Neural progenitor cell (in vitro differentiated cells): ENCODE measurements at regions not wholly inside any gene's neighbourhood (a gene's known extent, or its start where the extent isn't known, plus 50 kb on each side); places are given as distances from the start of the nearest gene placed in this dataset.

Experiments used
- DNase-seq: peaks from one replicate; pipeline ENCODE4 v3.0.0-alpha.2; 2016; ENCODE audit warnings: low spot score
- H2AFZ ChIP-seq: fragments of 200-600 bp; sonication (generic); replicated peaks from 2 replicates; pipeline ENCODE4 v1.6.1; 2016; ENCODE audit warnings: antibody characterized with exemption
- H3F3A ChIP-seq: fragments of 200-600 bp; sonication (generic); 2 replicates; pipeline ENCODE4 v1.6.1; 2016; ENCODE audit warnings: antibody characterized with exemption, low read depth
- H3K27ac ChIP-seq: fragments of 200-600 bp; sonication (generic); 2 replicates; pipeline ENCODE4 v1.5.1; 2016; ENCODE audit warnings: mild to moderate bottlenecking
- H3K27me3 ChIP-seq: fragments of 200-600 bp; sonication (generic); 2 replicates; pipeline ENCODE4 v1.6.1; 2016; ENCODE audit warnings: mild to moderate bottlenecking, moderate library complexity
- H3K36me3 ChIP-seq: fragments of 200-600 bp; sonication (generic); 2 replicates; pipeline ENCODE4 v1.5.1; 2016
- H3K4me1 ChIP-seq: fragments of 200-600 bp; sonication (generic); 2 replicates; pipeline ENCODE4 v1.6.1; 2016; ENCODE audit warnings: mixed run types
- H3K4me2 ChIP-seq: fragments of 200-600 bp; sonication (generic); 2 replicates; pipeline ENCODE4 v1.6.1; 2016
- H3K4me3 ChIP-seq: fragments of 200-600 bp; sonication (generic); 2 replicates; pipeline ENCODE4 v1.5.1; 2016
- H3K79me2 ChIP-seq: fragments of 200-600 bp; sonication (generic); 2 replicates; pipeline ENCODE4 v1.6.1; 2016; ENCODE audit warnings: low read depth
- H3K9ac ChIP-seq: fragments of 200-600 bp; sonication (generic); 2 replicates; pipeline ENCODE4 v1.6.1; 2016
- H3K9me3 ChIP-seq: fragments of 200-600 bp; sonication (generic); 2 replicates; pipeline ENCODE4 v1.5.1; 2016; ENCODE audit warnings: low read depth
- H4K20me1 ChIP-seq: fragments of 200-600 bp; sonication (generic); 2 replicates; pipeline ENCODE4 v1.6.1; 2016; ENCODE audit warnings: low read depth
- H3K27ac Mint-ChIP-seq: 3 replicates; pipeline ENCODE4 v1.8.0; 2021; ENCODE audit warnings: mixed read lengths
- H3K27me3 Mint-ChIP-seq: 2 replicates; pipeline ENCODE4 v1.8.0; 2022; ENCODE audit warnings: low read depth, mild to moderate bottlenecking, inconsistent platforms, moderate library complexity, mixed read lengths; ENCODE audit not compliant: insufficient read depth
- H3K36me3 Mint-ChIP-seq: 3 replicates; pipeline ENCODE4 v1.8.0; 2021; ENCODE audit warnings: mixed read lengths
- H3K4me1 Mint-ChIP-seq: 3 replicates; pipeline ENCODE4 v1.8.0; 2021; ENCODE audit warnings: mixed read lengths
- H3K4me3 Mint-ChIP-seq: 3 replicates; pipeline ENCODE4 v1.8.0; 2021; ENCODE audit warnings: mild to moderate bottlenecking, moderate library complexity, mixed read lengths
- H3K9me3 Mint-ChIP-seq: 3 replicates; pipeline ENCODE4 v1.8.0; 2020; ENCODE audit warnings: mixed read lengths
- CTCF ChIP-seq: fragments of 200-600 bp; sonication (generic); IDR thresholded peaks from 2 replicates; pipeline ENCODE4 v1.5.1; 2017; ENCODE audit warnings: antibody characterized with exemption, mild to moderate bottlenecking
- EZH2 ChIP-seq: fragments of 200-600 bp; sonication (generic); IDR thresholded peaks from 2 replicates; pipeline ENCODE4 v1.6.1; 2017; ENCODE audit warnings: antibody characterized with exemption, mild to moderate bottlenecking, moderate library complexity
- EZH2phosphoT487 ChIP-seq: fragments of 200-600 bp; sonication (generic); IDR thresholded peaks from 2 replicates; pipeline ENCODE4 v1.6.1; 2017; ENCODE audit warnings: antibody characterized with exemption

DNA sequence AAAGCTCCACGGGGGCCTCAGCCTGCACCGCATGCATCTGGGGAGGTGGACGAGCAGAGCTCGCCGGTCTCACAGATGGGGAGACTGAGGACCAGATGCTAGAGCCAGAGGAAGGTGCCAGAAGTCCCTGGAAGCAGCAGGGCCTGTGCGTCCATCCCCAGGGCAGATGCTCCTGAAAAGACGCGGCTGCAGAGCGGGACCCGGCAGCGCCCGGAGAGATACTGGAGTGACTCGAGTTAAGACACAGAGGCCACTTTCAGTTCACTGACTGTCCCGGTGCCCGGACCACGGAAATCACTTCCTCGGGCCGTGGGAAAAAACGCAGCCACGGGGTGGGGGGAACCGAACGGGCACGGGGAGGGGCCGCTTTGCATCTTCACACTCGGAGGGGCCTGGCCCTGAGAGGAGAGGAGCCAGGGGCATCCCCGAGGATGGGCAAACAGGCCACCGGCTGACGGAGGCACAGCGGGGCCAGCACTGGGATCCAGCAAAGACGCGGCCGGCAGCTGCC is 85.4 kb downstream of the FOXL3 start:
- DNase-seq = no peak
- H3K27me3 Mint-ChIP-seq = peaks cover 16% of the 10 kb centered on the region

GRCh38 chr7:375901-376305 is 85.9 kb downstream of the FOXL3 start:
- Histone ChIP-seq H3F3A (peaks cover 21% of the 10 kb centered on the region), H3K79me2 (no peaks in the 10 kb centered on the region), H3K27me3 (peaks cover 22% of the 10 kb centered on the region), H4K20me1 (no peaks in the 10 kb centered on the region), H3K9me3 (no peaks in the 10 kb centered on the region), H3K4me2 (no peak overlapping the region), H2AFZ (no peak overlapping the region), H3K9ac (no peak overlapping the region), H3K4me3 (no peak overlapping the region), H3K27ac (no peak overlapping the region), H3K4me1 (peaks cover 28% of the 10 kb centered on the region), H3K36me3 (no peaks in the 10 kb centered on the region)
- Mint-ChIP-seq H3K27me3 (peaks cover 16% of the 10 kb centered on the region), H3K27ac (no peak overlapping the region), H3K4me3 (no peak overlapping the region), H3K4me1 (peaks cover 28% of the 10 kb centered on the region), H3K36me3 (no peaks in the 10 kb centered on the region), H3K9me3 (no peaks in the 10 kb centered on the region)
- TF ChIP-seq EZH2 (no peak), EZH2phosphoT487 (no peak), CTCF (no peak)
- DNase-seq = no peak

More for the DNA sequence above, 85.4 kb downstream of the FOXL3 start:
- no peak overlapping the region for H3K27ac Mint-ChIP-seq
- Histone ChIP-seq H4K20me1 (no peaks in the 10 kb centered on the region), H3F3A (peaks cover 21% of the 10 kb centered on the region), H3K79me2 (no peaks in the 10 kb centered on the region), H3K4me2 (no peak overlapping the region), H3K4me3 (no peak overlapping the region), H2AFZ (no peak overlapping the region), H3K27ac (no peak overlapping the region), H3K9me3 (no peaks in the 10 kb centered on the region), H3K27me3 (peaks cover 22% of the 10 kb centered on the region), H3K9ac (no peak overlapping the region), H3K4me1 (peaks cover 28% of the 10 kb centered on the region), H3K36me3 (no peaks in the 10 kb centered on the region)
- H3K4me3 Mint-ChIP-seq = no peak overlapping the region
- TF ChIP-seq EZH2 (no peak), EZH2phosphoT487 (no peak), CTCF (no peak)
- H3K36me3 Mint-ChIP-seq = no peaks in the 10 kb centered on the region
- H3K9me3 Mint-ChIP-seq = no peaks in the 10 kb centered on the region
- H3K4me1 Mint-ChIP-seq = peaks cover 26% of the 10 kb centered on the region

GRCh38 chr7:376306-377079 is 86.5 kb downstream of the FOXL3 start:
- TF ChIP-seq EZH2phosphoT487 (no peak), EZH2 (no peak), CTCF (no peak)
- H4K20me1 ChIP-seq = no peaks in the 10 kb centered on the region
- peaks cover 21% of the 10 kb centered on the region for H3F3A ChIP-seq
- Mint-ChIP-seq H3K4me3 (no peak overlapping the region), H3K4me1 (peaks cover 28% of the 10 kb centered on the region), H3K36me3 (no peaks in the 10 kb centered on the region), H3K27me3 (peaks cover 20% of the 10 kb centered on the region), H3K27ac (peak overlapping the region; percentile 79), H3K9me3 (no peaks in the 10 kb centered on the region)
- H3K36me3 ChIP-seq = no peaks in the 10 kb centered on the region
- no peak overlapping the region for H3K4me3 ChIP-seq
- no peak overlapping the region for H3K9ac ChIP-seq
- H3K27me3 ChIP-seq = peaks cover 22% of the 10 kb centered on the region
- H3K4me1 ChIP-seq = peaks cover 28% of the 10 kb centered on the region
- H3K79me2 ChIP-seq = no peaks in the 10 kb centered on the region
- DNase-seq = no peak
- no peak overlapping the region for H2AFZ ChIP-seq
- H3K4me2 ChIP-seq = no peak overlapping the region
- no peak overlapping the region for H3K27ac ChIP-seq
- H3K9me3 ChIP-seq = no peaks in the 10 kb centered on the region
